ENCODE measurements at regions not wholly inside any gene's neighbourhood (a gene's known extent, or its start where the extent isn't known, plus 50 kb on each side); places are given as distances from the start of the nearest gene placed in this dataset.

DNA sequence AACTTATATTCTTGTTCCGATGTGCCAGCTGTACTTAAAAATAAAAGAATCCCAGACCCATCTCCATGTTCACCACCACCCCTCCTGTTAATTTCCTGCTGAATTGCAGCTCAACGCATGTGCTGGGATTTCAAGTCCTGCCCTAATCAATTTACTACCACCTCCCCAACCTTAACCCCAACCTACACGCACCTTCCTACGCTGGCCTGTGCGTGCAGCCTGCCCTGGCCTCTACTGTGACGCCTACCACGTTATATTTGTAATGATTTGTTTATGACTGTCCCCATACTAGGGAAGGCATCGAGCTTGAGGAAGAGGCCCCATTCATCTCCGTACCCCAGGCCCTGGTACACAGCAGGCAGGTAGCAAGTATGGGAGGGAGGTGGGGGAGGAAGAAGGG, 251.1 kb downstream of the MRTFB start:
- H4K91ac ChIP-seq (ENCODE audit: insufficient read depth, low read depth, low read length): no peak overlapping the region
- in situ Hi-C loops (cut with MboI; ENCODE audit: low sequenced_read_pairs): no loop called here
- no TSS peak for BruUV-seq (replicated peaks)

More for the DNA sequence above, 251.1 kb downstream of the MRTFB start:
- Histone ChIP-seq H3K27me3 (ENCODE audit: control insufficient read depth, insufficient read depth, low read length) (no peaks in the 10 kb centered on the region), H4K8ac (ENCODE audit: low read depth in 2 of 2, low read length in 2 of 2) (no peak overlapping the region), H3K18ac (ENCODE audit: low read depth, low read length) (no peak overlapping the region), H3K9ac (ENCODE audit: low read depth, low read length) (no peak overlapping the region), H2AK5ac (ENCODE audit: low read depth, low read length) (no peak overlapping the region), H3K79me1 (ENCODE audit: low read depth in 1 of 2, low read length in 2 of 2) (peaks cover 37 to 81% of the 10 kb centered on the region in 2 experiments), H2BK5ac (ENCODE audit: low read depth, low read length, poor library complexity, severe bottlenecking) (no peak overlapping the region), H3K4me2 (ENCODE audit: low read depth, low read length) (no peak overlapping the region), H2AFZ (replicated peaks; ENCODE audit: low read length, poor library complexity) (no peak overlapping the region), H2BK15ac (ENCODE audit: low read depth, low read length) (no peak overlapping the region), H2AK9ac (replicated peaks; ENCODE audit: low read depth, low read length, poor library complexity) (no peak overlapping the region), H3K23ac (ENCODE audit: low read depth, low read length) (no peak overlapping the region), H3K4me1 (ENCODE audit: control insufficient read depth, insufficient read depth, low read length) (peaks cover 10% of the 10 kb centered on the region), H2BK120ac (ENCODE audit: low read depth, low read length) (no peak overlapping the region), H2BK20ac (ENCODE audit: low read depth, low read length) (no peak overlapping the region), H3K9me1 (ENCODE audit: insufficient read depth, low read length) (peaks cover 9% of the 10 kb centered on the region), H3K14ac (replicated peaks; ENCODE audit: low read depth, low read length) (no peak overlapping the region), H3K56ac (ENCODE audit: extremely low read depth, insufficient read depth, low read length) (no peak overlapping the region), H3K9me3 (ENCODE audit: control insufficient read depth, insufficient read depth, low read length) (no peaks in the 10 kb centered on the region), H4K20me1 (ENCODE audit: insufficient read depth, low read length) (peaks cover 38% of the 10 kb centered on the region), H3K36me3 (ENCODE audit: control insufficient read depth, insufficient read depth, low read length) (no peaks in the 10 kb centered on the region), H3K27ac (ENCODE audit: insufficient read depth, low read length) (no peak overlapping the region), H4K5ac (ENCODE audit: low read depth, low read length) (no peak overlapping the region), H3K4ac (ENCODE audit: low read depth, low read length) (no peak overlapping the region), H3K4me3 (ENCODE audit: insufficient read depth, low read depth, low read length) (no peak overlapping the region)
- WGBS, 2 experiments (ENCODE audit: extremely low coverage in 2 of 2, insufficient read length in 1 of 2): 88% methylated on average over 3 of the region's 9 CpGs; no CpG with 5 or more reads in 1 of the 2 experiments
- intact Hi-C loops (cut with micrococcal nuclease) (no loop called here), dilution Hi-C loops (cut with HindIII; ENCODE audit: low sequenced_read_pairs, unreplicated experiment) (no loop called here)
- no peak for DNase-seq
- ATAC-seq (ENCODE audit: low read depth): no peak
- POLR2A ChIA-PET (ENCODE audit: unreplicated experiment): no interaction called here
- TF ChIP-seq CHD1 (IDR thresholded peaks at IDR 0.05; ENCODE audit: low read depth, low read length): no peak
- no peak for TF ChIP-seq CEBPB (IDR thresholded peaks at IDR 0.05; ENCODE audit: low read depth, low read length)
- no peak for TF ChIP-seq FOS (IDR thresholded peaks at IDR 0.05; ENCODE audit: low read depth, low read length)
- TF ChIP-seq RFX5 (IDR thresholded peaks at IDR 0.05; ENCODE audit: low read depth, low read length): no peak
- no peak for TF ChIP-seq SMC3 (IDR thresholded peaks at IDR 0.05; ENCODE audit: low read depth, low read length)
- no peak for TF ChIP-seq MAFK (IDR thresholded peaks at IDR 0.05; ENCODE audit: low read depth, low read length)
- TF ChIP-seq BHLHE40 (IDR thresholded peaks at IDR 0.05; ENCODE audit: low read depth, low read length): no peak
- TF ChIP-seq, protein P1, sequence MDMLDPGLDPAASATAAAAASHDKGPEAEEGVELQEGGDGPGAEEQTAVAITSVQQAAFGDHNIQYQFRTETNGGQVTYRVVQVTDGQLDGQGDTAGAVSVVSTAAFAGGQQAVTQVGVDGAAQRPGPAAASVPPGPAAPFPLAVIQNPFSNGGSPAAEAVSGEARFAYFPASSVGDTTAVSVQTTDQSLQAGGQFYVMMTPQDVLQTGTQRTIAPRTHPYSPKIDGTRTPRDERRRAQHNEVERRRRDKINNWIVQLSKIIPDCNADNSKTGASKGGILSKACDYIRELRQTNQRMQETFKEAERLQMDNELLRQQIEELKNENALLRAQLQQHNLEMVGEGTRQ (IDR thresholded peaks at IDR 0.05; ENCODE audit: low read depth, low read length): no peak
- TF ChIP-seq RAD21 (IDR thresholded peaks at IDR 0.05; ENCODE audit: low read length): no peak
- no peak for TF ChIP-seq POLR2A (IDR thresholded peaks at IDR 0.05; ENCODE audit: low read depth, low read length)
- no peak for TF ChIP-seq MXI1 (IDR thresholded peaks at IDR 0.05; ENCODE audit: borderline replicate concordance, low read depth, low read length)
- no peak for TF ChIP-seq MAZ (IDR thresholded peaks at IDR 0.05; ENCODE audit: borderline replicate concordance, low read depth, low read length)
- TF ChIP-seq NFE2L2 (IDR thresholded peaks at IDR 0.05; ENCODE audit: low read depth, low read length): no peak
- TF ChIP-seq, protein P2, sequence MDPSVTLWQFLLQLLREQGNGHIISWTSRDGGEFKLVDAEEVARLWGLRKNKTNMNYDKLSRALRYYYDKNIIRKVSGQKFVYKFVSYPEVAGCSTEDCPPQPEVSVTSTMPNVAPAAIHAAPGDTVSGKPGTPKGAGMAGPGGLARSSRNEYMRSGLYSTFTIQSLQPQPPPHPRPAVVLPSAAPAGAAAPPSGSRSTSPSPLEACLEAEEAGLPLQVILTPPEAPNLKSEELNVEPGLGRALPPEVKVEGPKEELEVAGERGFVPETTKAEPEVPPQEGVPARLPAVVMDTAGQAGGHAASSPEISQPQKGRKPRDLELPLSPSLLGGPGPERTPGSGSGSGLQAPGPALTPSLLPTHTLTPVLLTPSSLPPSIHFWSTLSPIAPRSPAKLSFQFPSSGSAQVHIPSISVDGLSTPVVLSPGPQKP (IDR thresholded peaks at IDR 0.05; ENCODE audit: borderline replicate concordance, low read depth, low read length): no peak
- TF ChIP-seq, protein P3, sequence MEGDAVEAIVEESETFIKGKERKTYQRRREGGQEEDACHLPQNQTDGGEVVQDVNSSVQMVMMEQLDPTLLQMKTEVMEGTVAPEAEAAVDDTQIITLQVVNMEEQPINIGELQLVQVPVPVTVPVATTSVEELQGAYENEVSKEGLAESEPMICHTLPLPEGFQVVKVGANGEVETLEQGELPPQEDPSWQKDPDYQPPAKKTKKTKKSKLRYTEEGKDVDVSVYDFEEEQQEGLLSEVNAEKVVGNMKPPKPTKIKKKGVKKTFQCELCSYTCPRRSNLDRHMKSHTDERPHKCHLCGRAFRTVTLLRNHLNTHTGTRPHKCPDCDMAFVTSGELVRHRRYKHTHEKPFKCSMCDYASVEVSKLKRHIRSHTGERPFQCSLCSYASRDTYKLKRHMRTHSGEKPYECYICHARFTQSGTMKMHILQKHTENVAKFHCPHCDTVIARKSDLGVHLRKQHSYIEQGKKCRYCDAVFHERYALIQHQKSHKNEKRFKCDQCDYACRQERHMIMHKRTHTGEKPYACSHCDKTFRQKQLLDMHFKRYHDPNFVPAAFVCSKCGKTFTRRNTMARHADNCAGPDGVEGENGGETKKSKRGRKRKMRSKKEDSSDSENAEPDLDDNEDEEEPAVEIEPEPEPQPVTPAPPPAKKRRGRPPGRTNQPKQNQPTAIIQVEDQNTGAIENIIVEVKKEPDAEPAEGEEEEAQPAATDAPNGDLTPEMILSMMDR (conservative IDR thresholded peaks at IDR 0.05; ENCODE audit: low read depth, low read length): no peak
- no peak for TF ChIP-seq RCOR1 (IDR thresholded peaks at IDR 0.05; ENCODE audit: insufficient replicate concordance, low read length)
- CTCF ChIA-PET: no interaction called here
